Kidney (tissue), 13 donors: ENCODE measurements at regions not wholly inside any gene's neighbourhood (a gene's known extent, or its start where the extent isn't known, plus 50 kb on each side); places are given as distances from the start of the nearest gene placed in this dataset.

Source experiments
- DNase-seq, 5 donors: peaks; one replicate each; pipeline ENCODE4 v3.0.0-alpha.2; 2013 to 2020
- FAIRE-seq: peaks from 2 replicates; lab custom pipeline; 2012; peaks lifted over from hg19 to GRCh38; lab: Jason Lieb, UNC
- H3K27ac ChIP-seq, 2 donors: one replicate each; pipeline ENCODE4 v1.7.0; 2013; ENCODE audit warnings: low read depth in 2 of 2, low read length in 2 of 2, inconsistent platforms in 1 of 2
- H3K27me3 ChIP-seq: one replicate; pipeline ENCODE4 v1.7.1; 2013; ENCODE audit warnings: low read length, inconsistent platforms; ENCODE audit not compliant: control insufficient read depth, insufficient read depth
- H3K36me3 ChIP-seq, 3 donors: one replicate each; pipeline versions ENCODE4 v1.7.0 to v1.7.1; 2013; ENCODE audit warnings: low read length in 3 of 3, control low read depth in 1 of 3, inconsistent platforms in 1 of 3; ENCODE audit not compliant: insufficient read depth in 3 of 3, control insufficient read depth in 2 of 3
- H3K4me1 ChIP-seq, 3 donors: one replicate each; pipeline versions ENCODE4 v1.7.0 to v1.7.1; 2013; ENCODE audit warnings: low read length in 3 of 3, inconsistent platforms in 1 of 3, low read depth in 1 of 3; ENCODE audit not compliant: control insufficient read depth in 2 of 3, insufficient read depth in 2 of 3
- H3K4me3 ChIP-seq, 3 donors: one replicate each; pipeline versions ENCODE4 v1.7.0 to v1.8.1; 2013; ENCODE audit warnings: low read length in 3 of 3, control low read depth in 1 of 3, inconsistent platforms in 1 of 3
- H3K9ac ChIP-seq, 3 donors: one replicate each; pipeline versions ENCODE4 v1.7.0 to v1.7.1; 2013; ENCODE audit warnings: low read length in 3 of 3, control low read depth in 1 of 3, inconsistent platforms in 1 of 3
- H3K9me3 ChIP-seq, 3 donors: one replicate each; pipeline versions ENCODE4 v1.7.0 to v1.7.1; 2013; ENCODE audit warnings: low read length in 3 of 3, control low read depth in 1 of 3, inconsistent platforms in 1 of 3; ENCODE audit not compliant: control insufficient read depth in 2 of 3, insufficient read depth in 1 of 3
- intact Hi-C: fragments of 100-400 bp; cut with DNase I; formaldehyde crosslinking; loops from one replicate; pipeline ENCODE4 v1.11.1; 2022
- TF ChIP-seq, protein P1 (sequence below): IDR thresholded peaks from 3 replicates; pipeline ENCODE4 v1.5.1; 2012; ENCODE audit warnings: mild to moderate bottlenecking, moderate library complexity, borderline replicate concordance; ENCODE audit not compliant: insufficient read depth; ENCODE audit errors: extremely low read depth
- donor health status: control.
- donor health status: control.
- donor health status: control.
- donor health status: control.
- donor health status: control.
- donor health status: DM: yes; HTN: yes; CAD: no.
- donor health status: Normal renal cell carcinoma (clear cell type).

- Histone ChIP-seq H3K36me3 (no peaks in the 10 kb centered on the region), H3K4me3 (no peak overlapping the region), H3K4me1 (no peaks in the 10 kb centered on the region), H3K27ac (no peak overlapping the region), H3K9ac (no peak overlapping the region), H3K27me3 (no peaks in the 10 kb centered on the region), H3K9me3 (no peaks in the 10 kb centered on the region)
- intact Hi-C loops, result no loop called here
- TF ChIP-seq, protein P1, sequence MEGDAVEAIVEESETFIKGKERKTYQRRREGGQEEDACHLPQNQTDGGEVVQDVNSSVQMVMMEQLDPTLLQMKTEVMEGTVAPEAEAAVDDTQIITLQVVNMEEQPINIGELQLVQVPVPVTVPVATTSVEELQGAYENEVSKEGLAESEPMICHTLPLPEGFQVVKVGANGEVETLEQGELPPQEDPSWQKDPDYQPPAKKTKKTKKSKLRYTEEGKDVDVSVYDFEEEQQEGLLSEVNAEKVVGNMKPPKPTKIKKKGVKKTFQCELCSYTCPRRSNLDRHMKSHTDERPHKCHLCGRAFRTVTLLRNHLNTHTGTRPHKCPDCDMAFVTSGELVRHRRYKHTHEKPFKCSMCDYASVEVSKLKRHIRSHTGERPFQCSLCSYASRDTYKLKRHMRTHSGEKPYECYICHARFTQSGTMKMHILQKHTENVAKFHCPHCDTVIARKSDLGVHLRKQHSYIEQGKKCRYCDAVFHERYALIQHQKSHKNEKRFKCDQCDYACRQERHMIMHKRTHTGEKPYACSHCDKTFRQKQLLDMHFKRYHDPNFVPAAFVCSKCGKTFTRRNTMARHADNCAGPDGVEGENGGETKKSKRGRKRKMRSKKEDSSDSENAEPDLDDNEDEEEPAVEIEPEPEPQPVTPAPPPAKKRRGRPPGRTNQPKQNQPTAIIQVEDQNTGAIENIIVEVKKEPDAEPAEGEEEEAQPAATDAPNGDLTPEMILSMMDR, result no peak
- FAIRE-seq (no peak), DNase-seq (no peak)
Measured at GRCh38 chr15:91793771-91794170, 59.7 kb upstream of the SLCO3A1 start.

DNA sequence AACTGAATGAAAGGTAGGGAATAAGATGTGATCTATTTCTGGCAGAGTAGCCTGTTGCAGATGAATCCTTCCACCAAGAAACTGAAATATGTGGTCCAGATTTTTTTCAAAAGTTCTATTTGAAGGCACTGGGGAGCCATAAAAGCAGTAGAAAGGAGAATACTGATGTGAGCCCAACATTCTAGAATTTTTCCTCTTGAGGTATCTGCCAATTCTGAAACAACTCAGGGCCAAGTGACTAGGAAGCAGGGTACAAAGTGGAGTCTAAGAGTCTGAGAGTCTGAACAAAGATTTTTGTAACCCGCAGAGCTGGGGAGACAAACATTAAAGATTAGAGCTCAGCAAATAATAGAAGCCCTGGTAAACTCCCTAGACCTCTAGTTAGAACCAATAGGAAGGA is 58.3 kb upstream of the SLCO3A1 start:
- TF ChIP-seq, protein P1, result no peak
- intact Hi-C loops, result no loop called here
- Histone ChIP-seq H3K4me1 (no peaks in the 10 kb centered on the region), H3K27ac (no peak overlapping the region), H3K9me3 (no peaks in the 10 kb centered on the region), H3K9ac (no peak overlapping the region), H3K36me3 (no peaks in the 10 kb centered on the region), H3K27me3 (no peaks in the 10 kb centered on the region), H3K4me3 (no peak overlapping the region)
- DNase-seq (no peak), FAIRE-seq (no peak)

GRCh38 chr15:91801836-91802534 is 51.5 kb upstream of the SLCO3A1 start:
- H3K27ac ChIP-seq, result no peak overlapping the region
- DNase-seq (no peak), FAIRE-seq (no peak)
- no peaks in the 10 kb centered on the region for H3K27me3 ChIP-seq
- TF ChIP-seq, protein P1, result no peak
- H3K9me3 ChIP-seq, result no peaks in the 10 kb centered on the region
- H3K4me1 ChIP-seq, result no peaks in the 10 kb centered on the region
- no peak overlapping the region for H3K9ac ChIP-seq
- intact Hi-C loops, result no loop called here
- no peaks in the 10 kb centered on the region for H3K36me3 ChIP-seq
- H3K4me3 ChIP-seq, result no peak overlapping the region

GRCh38 chr15:91803260-91803659 is 50.2 kb upstream of the SLCO3A1 start:
- H3K4me1 ChIP-seq, result no peaks in the 10 kb centered on the region
- intact Hi-C loops, result no loop called here
- H3K27me3 ChIP-seq, result no peaks in the 10 kb centered on the region
- H3K4me3 ChIP-seq, result no peak overlapping the region
- H3K9me3 ChIP-seq, result no peaks in the 10 kb centered on the region
- TF ChIP-seq, protein P1, result no peak
- no peak overlapping the region for H3K27ac ChIP-seq
- no peaks in the 10 kb centered on the region for H3K36me3 ChIP-seq
- DNase-seq (no peak), FAIRE-seq (no peak)
- H3K9ac ChIP-seq, result no peak overlapping the region
